ENCODE measurements at regions not wholly inside any gene's neighbourhood (a gene's known extent, or its start where the extent isn't known, plus 50 kb on each side); places are given as distances from the start of the nearest gene placed in this dataset.

- Histone ChIP-seq H3K4me1 (peaks cover 0 to 13% (median 9%) of the 10 kb centered on the region in 4 donors), H3K9me3 (no peaks in the 10 kb centered on the region), H3K27ac (replicated peaks in 1 of 4) (no peak overlapping the region), H3K36me3 (no peaks in the 10 kb centered on the region), H3K27me3 (no peaks in the 10 kb centered on the region), H3K4me3 (no peak overlapping the region)
- 85% methylated on average over 6 of the region's 6 CpGs for WGBS
- DNase-seq (ENCODE audit: extremely low spot score): no peak
- intact Hi-C loops (cut with DNase I): no loop called here
- TF ChIP-seq, protein P1, sequence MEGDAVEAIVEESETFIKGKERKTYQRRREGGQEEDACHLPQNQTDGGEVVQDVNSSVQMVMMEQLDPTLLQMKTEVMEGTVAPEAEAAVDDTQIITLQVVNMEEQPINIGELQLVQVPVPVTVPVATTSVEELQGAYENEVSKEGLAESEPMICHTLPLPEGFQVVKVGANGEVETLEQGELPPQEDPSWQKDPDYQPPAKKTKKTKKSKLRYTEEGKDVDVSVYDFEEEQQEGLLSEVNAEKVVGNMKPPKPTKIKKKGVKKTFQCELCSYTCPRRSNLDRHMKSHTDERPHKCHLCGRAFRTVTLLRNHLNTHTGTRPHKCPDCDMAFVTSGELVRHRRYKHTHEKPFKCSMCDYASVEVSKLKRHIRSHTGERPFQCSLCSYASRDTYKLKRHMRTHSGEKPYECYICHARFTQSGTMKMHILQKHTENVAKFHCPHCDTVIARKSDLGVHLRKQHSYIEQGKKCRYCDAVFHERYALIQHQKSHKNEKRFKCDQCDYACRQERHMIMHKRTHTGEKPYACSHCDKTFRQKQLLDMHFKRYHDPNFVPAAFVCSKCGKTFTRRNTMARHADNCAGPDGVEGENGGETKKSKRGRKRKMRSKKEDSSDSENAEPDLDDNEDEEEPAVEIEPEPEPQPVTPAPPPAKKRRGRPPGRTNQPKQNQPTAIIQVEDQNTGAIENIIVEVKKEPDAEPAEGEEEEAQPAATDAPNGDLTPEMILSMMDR (IDR thresholded peaks at IDR 0.05): no peak
- no peak for TF ChIP-seq POLR2AphosphoS5 (IDR thresholded peaks at IDR 0.05)
- no peak for TF ChIP-seq EP300 (IDR thresholded peaks at IDR 0.05)
- TF ChIP-seq POLR2A (IDR thresholded peaks at IDR 0.05; ENCODE audit: low read depth): no peak
Measured at GRCh38 chr10:28951484-28951883, 274.2 kb downstream of the BAMBI start.

DNA sequence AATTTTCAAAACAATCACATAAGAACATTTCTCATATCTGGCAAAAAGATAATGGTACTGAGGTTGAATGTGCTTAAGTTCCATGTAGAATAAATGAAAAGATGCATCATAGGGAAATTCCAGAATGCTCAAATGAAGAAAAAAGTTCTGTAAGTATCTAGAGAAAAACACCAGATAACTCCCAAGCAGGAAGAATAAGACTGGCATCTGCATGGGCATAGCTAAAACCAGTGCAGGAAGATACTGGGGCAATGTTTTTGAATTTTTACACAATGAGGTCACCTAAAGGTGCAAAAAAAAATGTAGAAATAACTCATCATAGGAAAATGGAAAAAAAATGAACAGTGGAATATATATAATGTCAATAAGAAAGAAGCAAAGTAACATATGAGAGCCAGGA lies 275.2 kb downstream of the BAMBI start:
- Histone ChIP-seq H3K36me3 (no peaks in the 10 kb centered on the region), H3K4me1 (peaks cover 0 to 4% (median under 1%) of the 10 kb centered on the region in 4 donors), H3K9me3 (no peaks in the 10 kb centered on the region), H3K4me3 (no peak overlapping the region), H3K27ac (replicated peaks in 1 of 4) (no peak overlapping the region), H3K27me3 (no peaks in the 10 kb centered on the region)
- TF ChIP-seq, protein P1 (IDR thresholded peaks at IDR 0.05): no peak
- TF ChIP-seq EP300 (IDR thresholded peaks at IDR 0.05) (no peak), POLR2A (IDR thresholded peaks at IDR 0.05; ENCODE audit: low read depth) (no peak)
- intact Hi-C loops (cut with DNase I): no loop called here
- DNase-seq (ENCODE audit: extremely low spot score): no peak

GRCh38 chr10:28954211-28954610 lies 276.9 kb downstream of the BAMBI start:
- no peaks in the 10 kb centered on the region for H3K36me3 ChIP-seq
- no peak overlapping the region for H3K27ac ChIP-seq (replicated peaks in 1 of 4)
- no peaks in the 10 kb centered on the region for H3K9me3 ChIP-seq
- H3K4me1 ChIP-seq: no peaks in the 10 kb centered on the region
- no peak for DNase-seq (ENCODE audit: extremely low spot score)
- TF ChIP-seq, protein P1 (IDR thresholded peaks at IDR 0.05): no peak
- TF ChIP-seq EP300 (IDR thresholded peaks at IDR 0.05): no peak
- no peak for TF ChIP-seq POLR2AphosphoS5 (IDR thresholded peaks at IDR 0.05)
- no peak for TF ChIP-seq POLR2A (IDR thresholded peaks at IDR 0.05; ENCODE audit: low read depth)
- no peak overlapping the region for H3K4me3 ChIP-seq
- intact Hi-C loops (cut with DNase I): no loop called here
- H3K27me3 ChIP-seq: no peaks in the 10 kb centered on the region
- 74% methylated on average over 2 of the region's 2 CpGs for WGBS

DNA sequence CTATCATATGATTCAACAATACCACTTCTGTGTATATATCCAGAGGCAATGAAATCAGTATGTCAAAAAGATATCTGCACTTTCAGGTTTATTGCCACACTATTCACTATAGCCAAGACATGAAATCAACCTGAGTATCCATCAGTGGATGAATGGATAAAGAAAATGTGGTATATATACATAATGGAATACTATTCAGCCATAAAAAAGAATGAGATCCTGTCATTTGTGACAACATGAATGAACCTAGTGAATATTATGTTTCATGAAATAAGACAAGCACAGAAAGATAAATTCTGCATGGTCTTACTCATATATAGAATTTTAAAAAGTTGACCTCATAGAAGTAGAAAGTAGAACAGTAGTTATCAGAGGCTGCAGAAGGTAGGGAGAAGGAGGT lies 281.1 kb downstream of the BAMBI start:
- no peaks in the 10 kb centered on the region for H3K36me3 ChIP-seq
- H3K4me3 ChIP-seq: no peak overlapping the region
- no peaks in the 10 kb centered on the region for H3K4me1 ChIP-seq
- TF ChIP-seq POLR2A (IDR thresholded peaks at IDR 0.05; ENCODE audit: low read depth) (no peak), POLR2AphosphoS5 (IDR thresholded peaks at IDR 0.05) (no peak), EP300 (IDR thresholded peaks at IDR 0.05) (no peak)
- TF ChIP-seq, protein P1 (IDR thresholded peaks at IDR 0.05): no peak
- no peaks in the 10 kb centered on the region for H3K27me3 ChIP-seq
- H3K27ac ChIP-seq (replicated peaks in 1 of 4): no peak overlapping the region
- DNase-seq (ENCODE audit: extremely low spot score): no peak
- no peaks in the 10 kb centered on the region for H3K9me3 ChIP-seq
- intact Hi-C loops (cut with DNase I): no loop called here

DNA sequence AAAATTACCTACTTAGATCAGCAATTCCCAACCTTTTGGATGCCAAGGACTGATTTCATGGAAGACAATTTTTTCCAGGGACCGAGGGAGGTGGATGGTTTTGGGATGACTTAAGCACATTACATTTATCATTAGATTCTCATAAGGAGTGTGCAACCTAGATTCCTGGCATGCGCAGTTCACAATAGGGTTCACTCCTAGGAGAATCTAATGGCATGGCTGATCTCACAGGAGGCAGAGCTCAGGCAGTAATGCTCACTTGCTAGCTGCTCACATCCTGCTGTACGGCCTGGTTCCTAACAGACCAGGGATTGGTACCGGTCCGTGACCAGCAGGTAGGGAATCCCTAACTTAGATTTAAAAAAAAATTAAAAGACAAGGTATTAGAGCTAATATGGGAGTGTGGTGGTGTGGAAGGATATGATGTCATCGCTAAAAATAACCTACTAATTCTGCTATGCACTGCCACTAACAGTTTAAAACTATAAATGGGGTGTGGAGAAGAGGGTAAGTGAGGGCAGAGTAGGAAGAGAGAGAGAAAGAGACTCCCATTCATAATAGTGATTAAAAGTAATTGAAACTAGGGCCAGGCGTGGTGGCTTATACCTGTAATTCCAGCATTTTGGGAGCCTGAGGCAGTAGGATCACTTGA lies 282.7 kb downstream of the BAMBI start:
- H3K27ac ChIP-seq (replicated peaks in 1 of 4): no peak overlapping the region
- H3K4me3 ChIP-seq: no peak overlapping the region
- H3K36me3 ChIP-seq: no peaks in the 10 kb centered on the region
- intact Hi-C loops (cut with DNase I): no loop called here
- H3K27me3 ChIP-seq: no peaks in the 10 kb centered on the region
- no peaks in the 10 kb centered on the region for H3K4me1 ChIP-seq
- DNase-seq (ENCODE audit: extremely low spot score): peak; percentile 7
- H3K9me3 ChIP-seq: no peaks in the 10 kb centered on the region
- WGBS: 87% methylated on average over 7 of the region's 7 CpGs
- TF ChIP-seq, protein P1 (IDR thresholded peaks at IDR 0.05): no peak
- TF ChIP-seq POLR2A (IDR thresholded peaks at IDR 0.05; ENCODE audit: low read depth) (no peak), POLR2AphosphoS5 (IDR thresholded peaks at IDR 0.05) (no peak), EP300 (IDR thresholded peaks at IDR 0.05) (no peak)
